T-helper 1 cell treated with Interleukin-12 subunit alpha and Interleukin-12 subunit beta and Interleukin-4 antibody, amounts not matched to agents 30 μg/mL and 1 μg/mL, for 36 hours (primary cell): ENCODE measurements at regions not wholly inside any gene's neighbourhood (a gene's known extent, or its start where the extent isn't known, plus 50 kb on each side); places are given as distances from the start of the nearest gene placed in this dataset.
"Not testable (repeated sequence)": the region's sequence is repeated elsewhere in the genome, so short reads cannot be mapped to it uniquely, and the experiment has no call there.

Source experiments
- H3K27ac Mint-ChIP-seq: one replicate; pipeline ENCODE4 v1.8.0; 2021; ENCODE audit warnings: mild to moderate bottlenecking, mixed read lengths
- H3K27me3 Mint-ChIP-seq: one replicate; pipeline ENCODE4 v1.8.0; 2021; ENCODE audit warnings: low read depth, mixed read lengths
- H3K36me3 Mint-ChIP-seq: one replicate; pipeline ENCODE4 v1.8.0; 2021; ENCODE audit warnings: low read depth, mixed read lengths
- H3K4me1 Mint-ChIP-seq: one replicate; pipeline ENCODE4 v1.8.0; 2021; ENCODE audit warnings: low read depth, mixed read lengths
- H3K4me3 Mint-ChIP-seq: one replicate; pipeline ENCODE4 v1.8.0; 2021; ENCODE audit warnings: mild to moderate bottlenecking, moderate library complexity, mixed read lengths
- H3K9me3 Mint-ChIP-seq: one replicate; pipeline ENCODE4 v1.8.0; 2021; ENCODE audit warnings: mixed read lengths

DNA sequence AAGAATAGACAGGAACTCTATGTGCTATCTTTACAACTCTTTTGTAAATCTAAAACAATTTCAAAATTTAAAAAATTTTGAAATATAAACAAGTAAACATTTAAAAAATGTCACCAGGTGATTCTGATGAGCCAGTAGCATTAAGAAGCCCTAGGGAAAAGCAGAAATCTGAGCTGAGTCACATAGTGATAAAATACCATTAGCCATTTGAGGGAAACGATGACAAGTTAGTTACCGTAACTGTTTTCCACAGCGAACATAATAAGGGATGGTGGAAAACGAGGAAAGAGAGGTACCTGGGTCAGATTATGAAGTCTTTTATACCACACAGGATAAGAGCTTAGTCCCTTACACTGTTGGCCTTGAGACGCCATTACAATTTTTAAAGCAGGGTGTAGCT lies 55.5 kb downstream of the PRR15 start:
- H3K4me1 Mint-ChIP-seq = no peaks in the 10 kb centered on the region
- no peak overlapping the region for H3K27ac Mint-ChIP-seq
- peaks cover 4% of the 10 kb centered on the region for H3K27me3 Mint-ChIP-seq
- H3K4me3 Mint-ChIP-seq = no peak overlapping the region
- no peaks in the 10 kb centered on the region for H3K9me3 Mint-ChIP-seq
- no peaks in the 10 kb centered on the region for H3K36me3 Mint-ChIP-seq

- Mint-ChIP-seq H3K27ac (no peak overlapping the region), H3K36me3 (no peaks in the 10 kb centered on the region), H3K9me3 (no peaks in the 10 kb centered on the region)
Measured at GRCh38 chr7:29619848-29620555, 56.4 kb downstream of the PRR15 start.

DNA sequence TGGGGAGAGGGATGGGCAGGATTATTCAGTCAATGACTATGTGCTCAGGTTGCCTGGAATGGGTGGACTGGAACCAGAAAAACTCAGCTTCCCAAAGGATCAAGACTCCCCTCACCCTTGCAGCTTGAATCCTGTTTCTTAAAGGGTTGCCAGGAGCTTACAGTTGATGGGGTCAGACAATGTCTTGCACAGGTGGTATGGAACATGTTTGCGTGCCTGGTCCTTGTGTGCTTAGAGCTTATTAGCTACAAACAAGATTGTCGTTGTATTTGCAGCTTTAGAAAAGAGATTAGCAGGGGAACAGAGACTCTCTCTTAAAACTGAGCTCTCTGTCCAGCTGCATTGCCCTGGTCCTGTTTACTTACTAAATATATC lies 56.9 kb downstream of the PRR15 start:
- Mint-ChIP-seq H3K9me3 (no peaks in the 10 kb centered on the region), H3K4me1 (no peaks in the 10 kb centered on the region), H3K27me3 (peaks cover 9% of the 10 kb centered on the region), H3K27ac (no peak overlapping the region), H3K4me3 (no peak overlapping the region), H3K36me3 (no peaks in the 10 kb centered on the region)

More at GRCh38 chr7:29619848-29620555, 56.4 kb downstream of the PRR15 start:
- Mint-ChIP-seq H3K4me1 (no peaks in the 10 kb centered on the region), H3K4me3 (no peak overlapping the region), H3K27me3 (peaks cover 4% of the 10 kb centered on the region)

- H3K27ac Mint-ChIP-seq = no peak overlapping the region
- no peaks in the 10 kb centered on the region for H3K36me3 Mint-ChIP-seq
- no peak overlapping the region for H3K4me3 Mint-ChIP-seq
- no peaks in the 10 kb centered on the region for H3K4me1 Mint-ChIP-seq
- H3K27me3 Mint-ChIP-seq = peaks cover 11% of the 10 kb centered on the region
- no peaks in the 10 kb centered on the region for H3K9me3 Mint-ChIP-seq
Measured at GRCh38 chr7:29622335-29623265, 59.0 kb downstream of the PRR15 start.

GRCh38 chr7:29623973-29624372 lies 60.3 kb downstream of the PRR15 start:
- Mint-ChIP-seq H3K27me3 (peaks cover 8% of the 10 kb centered on the region), H3K4me3 (no peak overlapping the region), H3K27ac (no peak overlapping the region), H3K36me3 (no peaks in the 10 kb centered on the region), H3K9me3 (no peaks in the 10 kb centered on the region), H3K4me1 (no peaks in the 10 kb centered on the region)

DNA sequence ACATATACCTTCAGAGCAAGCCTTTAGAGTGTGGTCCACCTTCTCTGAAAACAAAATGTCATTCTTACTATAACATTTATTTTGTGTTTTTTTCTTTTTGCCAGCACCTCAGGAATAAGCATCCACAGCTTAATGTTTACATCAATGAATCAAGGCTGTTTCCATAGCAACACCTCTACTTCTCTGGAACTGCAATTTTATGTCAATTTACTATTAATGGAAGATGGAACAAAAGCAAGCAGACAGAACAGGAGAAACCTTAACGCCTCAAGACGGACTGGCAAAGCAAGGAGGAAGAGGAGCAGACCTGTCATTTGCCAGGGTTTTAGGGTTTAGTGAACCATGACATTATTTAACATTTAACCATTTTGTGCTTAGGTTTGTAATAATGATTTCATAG lies 63.1 kb downstream of the PRR15 start:
- peaks cover 12% of the 10 kb centered on the region for H3K27me3 Mint-ChIP-seq
- H3K9me3 Mint-ChIP-seq = no peaks in the 10 kb centered on the region
- H3K36me3 Mint-ChIP-seq = no peaks in the 10 kb centered on the region
- H3K4me1 Mint-ChIP-seq = no peaks in the 10 kb centered on the region
- H3K27ac Mint-ChIP-seq = no peak overlapping the region
- no peak overlapping the region for H3K4me3 Mint-ChIP-seq

DNA sequence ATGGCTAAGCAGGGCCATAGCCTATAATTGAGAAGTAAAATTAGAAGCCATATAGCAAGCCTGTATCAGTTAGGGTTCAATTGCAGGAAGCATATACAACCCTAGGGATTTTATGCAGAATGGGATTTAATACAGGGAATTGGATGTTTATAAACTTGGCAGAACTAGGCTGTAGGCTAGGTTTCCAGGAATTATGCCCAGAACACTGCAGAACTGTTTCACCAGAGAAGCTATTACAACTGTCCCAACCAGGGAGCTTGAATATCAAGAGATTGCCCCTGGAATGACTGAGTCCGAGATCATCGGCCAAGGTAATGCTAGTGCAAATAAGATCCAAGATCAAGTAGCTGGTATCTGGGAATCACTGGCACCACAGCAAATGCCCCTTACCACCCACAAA lies 64.0 kb downstream of the PRR15 start:
- peaks cover 12% of the 10 kb centered on the region for H3K27me3 Mint-ChIP-seq
- no peak overlapping the region for H3K27ac Mint-ChIP-seq
- H3K4me1 Mint-ChIP-seq = no peaks in the 10 kb centered on the region
- H3K36me3 Mint-ChIP-seq = no peaks in the 10 kb centered on the region
- no peaks in the 10 kb centered on the region for H3K9me3 Mint-ChIP-seq
- H3K4me3 Mint-ChIP-seq = no peak overlapping the region

- Mint-ChIP-seq H3K36me3 (no peaks in the 10 kb centered on the region), H3K27ac (no peak overlapping the region), H3K9me3 (no peaks in the 10 kb centered on the region), H3K4me3 (no peak overlapping the region), H3K4me1 (no peaks in the 10 kb centered on the region), H3K27me3 (peaks cover 12% of the 10 kb centered on the region)
Measured at GRCh38 chr7:29629507-29629906, 65.9 kb downstream of the PRR15 start.

GRCh38 chr7:29635067-29636008 lies 71.7 kb downstream of the PRR15 start:
- H3K27me3 Mint-ChIP-seq, H3K36me3 Mint-ChIP-seq, H3K4me1 Mint-ChIP-seq, H3K4me3 Mint-ChIP-seq, H3K9me3 Mint-ChIP-seq, H3K27ac Mint-ChIP-seq: not testable (repeated sequence)

DNA sequence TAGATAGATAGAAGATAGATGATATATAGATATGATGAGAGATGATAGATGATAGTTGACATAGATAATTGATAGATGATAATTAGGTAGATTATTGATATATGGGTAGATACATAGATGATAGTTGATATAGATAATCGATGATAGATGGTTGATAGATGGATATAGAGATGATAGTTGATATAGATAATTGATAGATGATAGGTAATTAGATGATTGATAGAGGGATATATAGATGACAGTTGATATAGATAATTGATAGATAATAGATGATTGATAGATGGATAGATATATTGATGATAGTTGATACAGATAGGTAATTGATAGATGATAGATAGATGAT lies 72.3 kb downstream of the PRR15 start:
- Mint-ChIP-seq H3K9me3 (no peaks in the 10 kb centered on the region), H3K36me3 (no peaks in the 10 kb centered on the region), H3K27ac (no peak overlapping the region), H3K4me1 (no peaks in the 10 kb centered on the region), H3K4me3 (no peak overlapping the region), H3K27me3 (no peaks in the 10 kb centered on the region)

DNA sequence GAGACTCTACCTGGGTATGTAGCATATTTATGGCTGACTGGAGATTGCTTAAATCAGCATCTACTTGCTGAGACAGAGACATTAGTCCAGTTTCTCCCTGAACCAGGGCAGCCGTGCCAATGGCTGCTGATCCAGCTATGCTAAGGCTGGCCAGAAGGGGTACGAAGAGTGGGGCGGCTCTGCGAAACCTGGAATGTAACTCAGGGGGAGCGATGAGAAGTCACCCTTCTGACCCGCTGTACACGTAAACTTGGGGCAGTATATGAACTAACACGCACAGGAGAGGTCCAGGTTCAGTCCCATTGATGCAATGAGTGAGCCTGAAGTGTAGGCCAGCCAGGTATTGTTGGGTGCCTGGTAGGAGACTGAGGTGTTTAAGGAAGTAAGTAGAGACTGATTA lies 73.7 kb downstream of the PRR15 start:
- H3K36me3 Mint-ChIP-seq = no peaks in the 10 kb centered on the region
- no peak overlapping the region for H3K4me3 Mint-ChIP-seq
- H3K9me3 Mint-ChIP-seq = no peaks in the 10 kb centered on the region
- no peaks in the 10 kb centered on the region for H3K27me3 Mint-ChIP-seq
- no peak overlapping the region for H3K27ac Mint-ChIP-seq
- H3K4me1 Mint-ChIP-seq = no peaks in the 10 kb centered on the region

DNA sequence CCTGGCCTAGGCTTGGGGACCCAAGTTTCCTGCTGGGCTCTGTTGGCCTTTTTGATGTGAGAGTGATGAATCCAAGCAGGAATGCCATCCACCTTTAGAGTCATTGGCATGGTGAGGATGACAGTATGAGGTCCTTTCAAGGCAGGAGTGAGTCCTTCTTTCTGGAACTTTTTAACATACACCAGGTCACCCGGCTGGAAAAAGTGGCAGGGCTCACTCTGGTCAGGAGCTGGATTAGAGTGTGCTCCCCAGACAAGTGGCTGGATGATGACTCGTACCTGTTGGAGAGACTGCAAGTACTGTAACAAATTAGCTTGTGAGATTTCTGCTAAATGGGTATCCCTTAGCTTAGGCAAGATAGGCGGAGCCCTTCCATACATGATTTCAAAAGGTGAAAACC lies 75.2 kb downstream of the PRR15 start:
- not testable (repeated sequence) for H3K4me3 Mint-ChIP-seq, H3K27me3 Mint-ChIP-seq, H3K4me1 Mint-ChIP-seq, H3K27ac Mint-ChIP-seq, H3K9me3 Mint-ChIP-seq, H3K36me3 Mint-ChIP-seq

DNA sequence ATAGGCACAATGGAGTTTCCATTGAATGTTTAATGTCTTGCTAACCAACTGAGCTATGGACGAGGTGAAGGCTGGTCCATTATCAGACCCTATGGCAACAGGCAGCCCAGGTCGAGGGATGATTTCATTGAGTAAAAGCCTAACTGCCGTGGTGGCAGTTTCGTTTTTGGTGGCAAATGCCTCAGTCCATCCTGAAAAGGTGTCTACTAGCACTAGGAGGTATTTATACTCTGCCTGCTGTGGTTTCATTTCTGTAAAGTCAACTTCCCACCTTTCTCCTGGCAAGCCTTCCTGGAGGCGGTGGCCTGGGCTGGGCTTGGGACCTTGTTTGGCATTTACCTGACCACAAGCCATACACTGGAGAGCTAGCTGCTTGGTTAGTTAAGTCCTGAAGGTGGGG lies 75.8 kb downstream of the PRR15 start:
- no peaks in the 10 kb centered on the region for H3K27me3 Mint-ChIP-seq
- H3K27ac Mint-ChIP-seq = no peak overlapping the region
- no peak overlapping the region for H3K4me3 Mint-ChIP-seq
- no peaks in the 10 kb centered on the region for H3K4me1 Mint-ChIP-seq
- no peaks in the 10 kb centered on the region for H3K9me3 Mint-ChIP-seq
- H3K36me3 Mint-ChIP-seq = no peaks in the 10 kb centered on the region

DNA sequence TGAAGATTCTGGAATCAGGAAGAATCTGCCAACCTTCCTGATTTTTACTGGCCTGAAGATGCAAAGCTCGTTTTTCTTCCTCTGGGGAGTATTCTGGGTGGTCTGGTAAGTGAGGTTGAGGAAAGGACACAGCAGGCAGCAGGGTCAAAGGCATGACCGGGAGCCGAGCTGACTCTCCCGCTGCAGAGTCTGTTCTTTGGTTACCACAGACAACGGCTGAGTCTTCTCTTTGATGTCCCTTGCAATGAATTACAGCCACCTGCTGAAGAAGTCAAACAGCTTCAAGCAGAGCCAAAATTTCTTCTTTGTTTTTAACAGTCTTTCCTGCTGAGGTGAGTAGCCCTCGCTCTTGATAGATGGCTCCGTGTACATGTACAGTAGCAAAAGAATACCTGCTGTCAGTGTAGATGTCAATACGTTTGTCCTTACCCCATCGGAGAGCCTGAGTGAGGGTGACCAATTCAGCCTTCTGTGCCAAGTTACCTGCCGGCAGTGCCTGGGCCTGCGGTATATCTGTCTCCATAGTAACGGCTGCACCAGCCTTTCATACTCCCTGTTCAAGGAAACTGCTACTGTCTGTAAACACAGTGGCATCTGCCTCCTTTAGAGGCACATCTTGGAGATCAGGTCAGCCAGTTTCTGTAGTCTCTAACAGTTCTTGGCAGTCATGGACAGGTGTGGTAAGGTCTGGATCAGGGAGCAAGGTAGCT lies 76.4 kb downstream of the PRR15 start:
- Mint-ChIP-seq H3K4me1 (no peaks in the 10 kb centered on the region), H3K36me3 (no peaks in the 10 kb centered on the region), H3K27ac (no peak overlapping the region), H3K27me3 (no peaks in the 10 kb centered on the region), H3K4me3 (no peak overlapping the region), H3K9me3 (no peaks in the 10 kb centered on the region)
